ENCODE measurements at regions not wholly inside any gene's neighbourhood (a gene's known extent, or its start where the extent isn't known, plus 50 kb on each side); places are given as distances from the start of the nearest gene placed in this dataset.

DNA sequence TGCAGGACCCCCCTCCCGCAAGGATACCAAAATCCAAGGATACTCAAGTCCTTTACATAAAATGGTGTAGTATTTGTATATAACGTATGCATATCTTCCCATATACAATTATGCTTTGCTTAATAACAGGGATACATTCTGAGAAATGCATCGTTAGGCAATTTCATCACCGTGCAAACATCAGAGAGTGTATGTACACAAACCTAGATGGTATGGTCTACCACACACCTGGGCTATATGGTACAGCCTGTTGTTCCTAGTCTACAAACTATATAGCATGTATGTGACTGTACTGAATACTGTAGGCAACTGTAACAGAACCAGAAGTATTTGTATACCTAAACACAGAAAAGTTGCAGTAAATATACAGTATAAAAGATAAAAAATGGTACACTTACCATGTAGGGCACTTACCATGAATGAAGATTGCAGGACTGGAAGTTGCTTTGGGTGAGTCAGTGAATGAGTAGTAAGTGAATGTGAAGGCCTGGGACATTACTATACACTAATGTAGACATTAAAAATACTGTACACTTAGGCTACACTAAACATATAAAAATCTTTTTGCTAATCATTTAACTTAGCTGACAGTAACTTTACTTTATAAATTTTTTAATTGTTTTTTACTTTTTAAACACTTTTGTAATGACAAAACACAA, 141.1 kb downstream of the SLC41A2 start:
- no peak overlapping the region for H3K4me3 ChIP-seq (ENCODE audit: control insufficient read depth in 2 of 3, extremely low read depth in 1 of 3, insufficient read depth in 2 of 3, low read depth in 1 of 3, low read length in 3 of 3)
- no peak overlapping the region for H3K27ac ChIP-seq (ENCODE audit: control insufficient read depth, insufficient read depth, low read length)
- no peak overlapping the region for H3K9ac ChIP-seq (ENCODE audit: control insufficient read depth, extremely low read depth, insufficient read depth, low read length)
- no peak for FAIRE-seq
- no peaks in the 10 kb centered on the region for H3K9me1 ChIP-seq (ENCODE audit: control insufficient read depth, extremely low read depth, insufficient read depth, low read length)
- no peaks in the 10 kb centered on the region for H3K9me3 ChIP-seq (ENCODE audit: control insufficient read depth, low read depth, low read length)
- DNase-seq (ENCODE audit: low read depth, low spot score) = no peak
- H3K36me3 ChIP-seq (ENCODE audit: control insufficient read depth in 2 of 2, extremely low read depth in 1 of 2, insufficient read depth in 2 of 2, low read length in 2 of 2) = no peaks in the 10 kb centered on the region
- no peaks in the 10 kb centered on the region for H3K27me3 ChIP-seq (ENCODE audit: control insufficient read depth, extremely low read depth, insufficient read depth, low read length)
- H3K4me2 ChIP-seq (ENCODE audit: control insufficient read depth, extremely low read depth, insufficient read depth, low read depth, low read length) = no peak overlapping the region
- dilution Hi-C loops (cut with MboI; ENCODE audit: extremely low pct_ligation_motif_present, low sequenced_read_pairs) = no loop called here
- TF ChIP-seq EZH2 (IDR thresholded peaks at IDR 0.05; ENCODE audit: low read length) (no peak), CTCF (optimal IDR thresholded peaks at IDR 0.05 in 1 of 3, IDR thresholded peaks at IDR 0.05 in 1 of 3, conservative IDR thresholded peaks at IDR 0.05 in 1 of 3; ENCODE audit: extremely low read depth in 1 of 3, insufficient read depth in 2 of 3, low read length in 3 of 3) (no peak)
- no peak overlapping the region for H2AFZ ChIP-seq (ENCODE audit: control insufficient read depth, low read length)
- H3K4me1 ChIP-seq (ENCODE audit: control insufficient read depth, extremely low read depth, insufficient read depth, low read length) = no peaks in the 10 kb centered on the region
- no peaks in the 10 kb centered on the region for H3K79me2 ChIP-seq (ENCODE audit: control insufficient read depth, insufficient read depth, low read length)
- no peaks in the 10 kb centered on the region for H4K20me1 ChIP-seq (ENCODE audit: control insufficient read depth, extremely low read depth, insufficient read depth, low read length)

- no peaks in the 10 kb centered on the region for H3K36me3 ChIP-seq (ENCODE audit: control insufficient read depth in 2 of 2, extremely low read depth in 1 of 2, insufficient read depth in 2 of 2, low read length in 2 of 2)
- no peaks in the 10 kb centered on the region for H3K27me3 ChIP-seq (ENCODE audit: control insufficient read depth, extremely low read depth, insufficient read depth, low read length)
- no peaks in the 10 kb centered on the region for H3K9me1 ChIP-seq (ENCODE audit: control insufficient read depth, extremely low read depth, insufficient read depth, low read length)
- H3K4me3 ChIP-seq (ENCODE audit: control insufficient read depth in 2 of 3, extremely low read depth in 1 of 3, insufficient read depth in 2 of 3, low read depth in 1 of 3, low read length in 3 of 3) = no peak overlapping the region
- TF ChIP-seq CTCF (optimal IDR thresholded peaks at IDR 0.05 in 1 of 3, IDR thresholded peaks at IDR 0.05 in 1 of 3, conservative IDR thresholded peaks at IDR 0.05 in 1 of 3; ENCODE audit: extremely low read depth in 1 of 3, insufficient read depth in 2 of 3, low read length in 3 of 3) (no peak), EZH2 (IDR thresholded peaks at IDR 0.05; ENCODE audit: low read length) (no peak)
- FAIRE-seq (no peak), DNase-seq (ENCODE audit: low read depth, low spot score) (no peak)
- no peak overlapping the region for H3K27ac ChIP-seq (ENCODE audit: control insufficient read depth, insufficient read depth, low read length)
- no peaks in the 10 kb centered on the region for H3K9me3 ChIP-seq (ENCODE audit: control insufficient read depth, low read depth, low read length)
- no peak overlapping the region for H3K9ac ChIP-seq (ENCODE audit: control insufficient read depth, extremely low read depth, insufficient read depth, low read length)
- dilution Hi-C loops (cut with MboI; ENCODE audit: extremely low pct_ligation_motif_present, low sequenced_read_pairs) = no loop called here
- H3K79me2 ChIP-seq (ENCODE audit: control insufficient read depth, insufficient read depth, low read length) = no peaks in the 10 kb centered on the region
- H4K20me1 ChIP-seq (ENCODE audit: control insufficient read depth, extremely low read depth, insufficient read depth, low read length) = no peaks in the 10 kb centered on the region
- no peaks in the 10 kb centered on the region for H3K4me1 ChIP-seq (ENCODE audit: control insufficient read depth, extremely low read depth, insufficient read depth, low read length)
- no peak overlapping the region for H3K4me2 ChIP-seq (ENCODE audit: control insufficient read depth, extremely low read depth, insufficient read depth, low read depth, low read length)
- H2AFZ ChIP-seq (ENCODE audit: control insufficient read depth, low read length) = no peak overlapping the region
Measured at GRCh38 chr12:104815935-104816334, 142.2 kb downstream of the SLC41A2 start.

Measured in keratinocyte (primary cell).